ENCODE measurements at regions not wholly inside any gene's neighbourhood (a gene's known extent, or its start where the extent isn't known, plus 50 kb on each side); places are given as distances from the start of the nearest gene placed in this dataset.

DNA sequence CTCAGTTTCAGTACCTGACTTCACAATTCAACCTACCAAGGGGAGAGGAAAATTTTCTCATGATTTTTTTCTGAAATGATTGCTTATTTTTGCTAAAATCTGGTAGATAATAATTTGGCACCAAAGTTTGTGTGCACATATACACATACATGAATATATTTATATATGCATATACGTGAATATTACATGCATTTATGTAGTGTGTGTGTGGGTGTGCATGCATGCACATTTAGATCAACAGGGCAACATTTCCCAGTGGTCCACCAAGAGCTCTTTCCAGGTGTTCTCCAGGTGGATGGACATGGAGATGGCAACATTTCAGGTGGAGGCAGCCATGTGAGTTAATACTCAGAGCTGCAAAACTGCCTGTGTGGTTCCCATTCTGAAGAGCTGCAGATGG, 320.9 kb downstream of the SAMD5 start:
- FAIRE-seq, result no peak
- Histone ChIP-seq H3K4me3 (no peak overlapping the region), H3K4me2 (no peak overlapping the region), H3K9me3 (no peaks in the 10 kb centered on the region), H3K4me1 (no peaks in the 10 kb centered on the region), H3K27ac (no peak overlapping the region)
- TF ChIP-seq, protein P1, sequence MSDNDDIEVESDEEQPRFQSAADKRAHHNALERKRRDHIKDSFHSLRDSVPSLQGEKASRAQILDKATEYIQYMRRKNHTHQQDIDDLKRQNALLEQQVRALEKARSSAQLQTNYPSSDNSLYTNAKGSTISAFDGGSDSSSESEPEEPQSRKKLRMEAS (IDR thresholded peaks at IDR 0.05), result no peak
- TF ChIP-seq NFE2L2 (conservative IDR thresholded peaks at IDR 0.05; ENCODE audit: low read length) (no peak), RNF2 (IDR thresholded peaks at IDR 0.05; ENCODE audit: borderline replicate concordance, low read depth) (no peak), ZC3H11A (IDR thresholded peaks at IDR 0.05) (no peak), HES2 (IDR thresholded peaks at IDR 0.05) (no peak), ZSCAN20 (CRISPR knock-in tag; IDR thresholded peaks at IDR 0.05) (no peak), POLR2AphosphoS2 (conservative IDR thresholded peaks at IDR 0.05; ENCODE audit: low read length) (no peak), CHD2 (IDR thresholded peaks at IDR 0.05; ENCODE audit: low read length, partially characterized antibody) (no peak), FOSB (CRISPR knock-in tag; IDR thresholded peaks at IDR 0.05) (no peak), HOXB5 (CRISPR knock-in tag; IDR thresholded peaks at IDR 0.05) (no peak), BHLHE40 (IDR thresholded peaks at IDR 0.05; ENCODE audit: low read depth, low read length) (no peak), MAZ (IDR thresholded peaks at IDR 0.05; ENCODE audit: borderline replicate concordance, low read depth, low read length) (no peak), GATA3 (IDR thresholded peaks at IDR 0.05; ENCODE audit: borderline replicate concordance) (no peak), ELK1 (IDR thresholded peaks at IDR 0.05; ENCODE audit: low read depth, low read length) (no peak), RCOR1 (IDR thresholded peaks at IDR 0.05; ENCODE audit: low read depth, low read length) (no peak), USF2 (IDR thresholded peaks at IDR 0.05) (no peak)
- CTCF ChIA-PET, result no interaction called here
- POLR2A ChIA-PET, result no interaction called here
- no peak for ATAC-seq
- DNase-seq (ENCODE audit: low read depth in 1 of 2, low spot score in 1 of 2), result no peak
- 45% methylated on average over 1 of the region's 1 CpG for WGBS (ENCODE audit: missing lambda C conversion rate)

DNA sequence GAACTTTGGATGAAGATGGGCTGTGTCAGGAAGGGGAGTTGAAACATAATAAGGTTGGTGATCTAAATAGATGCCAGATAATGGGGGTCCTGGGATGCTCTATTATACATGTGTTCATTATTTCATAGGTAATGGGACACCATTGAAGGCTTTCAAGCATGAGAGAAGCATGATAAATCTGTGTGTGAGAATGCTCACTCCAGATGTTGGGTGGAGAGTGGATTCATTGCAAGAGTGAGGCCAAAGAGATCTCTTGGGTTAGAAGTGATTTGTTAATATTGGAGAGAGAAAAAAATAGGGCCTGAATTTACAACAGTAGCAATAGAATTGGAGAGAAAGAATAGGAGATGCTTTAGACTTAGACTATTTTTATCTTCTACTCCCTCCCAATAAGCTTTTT, 321.3 kb downstream of the SAMD5 start:
- no peak overlapping the region for H3K27ac ChIP-seq
- H3K4me3 ChIP-seq, result no peak overlapping the region
- H3K9me3 ChIP-seq, result no peaks in the 10 kb centered on the region
- FAIRE-seq (no peak), ATAC-seq (no peak), DNase-seq (ENCODE audit: low read depth in 1 of 2, low spot score in 1 of 2) (no peak)
- POLR2A ChIA-PET, result no interaction called here
- no peak overlapping the region for H3K4me2 ChIP-seq
- TF ChIP-seq POLR2A (IDR thresholded peaks at IDR 0.05; ENCODE audit: low read length) (no peak), RAD21 (conservative IDR thresholded peaks at IDR 0.05 in 1 of 2, IDR thresholded peaks at IDR 0.05 in 1 of 2) (no peak), MAZ (IDR thresholded peaks at IDR 0.05; ENCODE audit: borderline replicate concordance, low read depth, low read length) (no peak), ZFP36 (IDR thresholded peaks at IDR 0.05; ENCODE audit: borderline replicate concordance, partially characterized antibody) (no peak), PHF8 (IDR thresholded peaks at IDR 0.05; ENCODE audit: borderline replicate concordance, low read depth) (no peak), KDM1A (IDR thresholded peaks at IDR 0.05; ENCODE audit: low read depth) (no peak), HOXB5 (CRISPR knock-in tag; IDR thresholded peaks at IDR 0.05) (no peak), BCL3 (IDR thresholded peaks at IDR 0.05) (no peak)
- no peaks in the 10 kb centered on the region for H3K4me1 ChIP-seq
- CTCF ChIA-PET, result no interaction called here

DNA sequence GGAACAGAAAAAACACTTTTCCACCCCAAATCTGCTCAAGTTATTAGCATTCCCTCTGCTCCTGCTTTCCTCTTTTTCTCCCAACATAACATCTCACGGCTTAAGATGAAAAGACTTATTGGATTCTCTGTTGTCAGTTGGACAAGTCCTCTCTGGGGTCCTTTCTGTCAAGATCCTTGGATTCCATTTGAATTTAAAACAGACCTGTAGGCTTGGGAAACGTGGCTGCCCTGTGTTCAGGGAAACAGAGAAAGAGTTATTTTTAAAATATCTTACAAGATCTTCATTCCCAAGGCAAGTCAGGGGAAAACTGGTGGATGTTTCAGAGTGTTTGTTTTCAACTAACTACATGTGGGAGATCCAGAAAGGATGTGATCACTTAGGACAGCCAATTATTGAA, 322.9 kb downstream of the SAMD5 start:
- Histone ChIP-seq H3K27ac (no peak overlapping the region), H3K9me3 (no peaks in the 10 kb centered on the region), H3K4me3 (no peak overlapping the region), H3K4me1 (no peaks in the 10 kb centered on the region), H3K4me2 (no peak overlapping the region)
- DNase-seq (ENCODE audit: low read depth in 1 of 2, low spot score in 1 of 2) (no peak), FAIRE-seq (no peak), ATAC-seq (no peak)
- 29% methylated on average over 2 of the region's 2 CpGs for WGBS (ENCODE audit: missing lambda C conversion rate)
- POLR2A ChIA-PET, result no interaction called here
- CTCF ChIA-PET, result no interaction called here
- TF ChIP-seq, protein P2, sequence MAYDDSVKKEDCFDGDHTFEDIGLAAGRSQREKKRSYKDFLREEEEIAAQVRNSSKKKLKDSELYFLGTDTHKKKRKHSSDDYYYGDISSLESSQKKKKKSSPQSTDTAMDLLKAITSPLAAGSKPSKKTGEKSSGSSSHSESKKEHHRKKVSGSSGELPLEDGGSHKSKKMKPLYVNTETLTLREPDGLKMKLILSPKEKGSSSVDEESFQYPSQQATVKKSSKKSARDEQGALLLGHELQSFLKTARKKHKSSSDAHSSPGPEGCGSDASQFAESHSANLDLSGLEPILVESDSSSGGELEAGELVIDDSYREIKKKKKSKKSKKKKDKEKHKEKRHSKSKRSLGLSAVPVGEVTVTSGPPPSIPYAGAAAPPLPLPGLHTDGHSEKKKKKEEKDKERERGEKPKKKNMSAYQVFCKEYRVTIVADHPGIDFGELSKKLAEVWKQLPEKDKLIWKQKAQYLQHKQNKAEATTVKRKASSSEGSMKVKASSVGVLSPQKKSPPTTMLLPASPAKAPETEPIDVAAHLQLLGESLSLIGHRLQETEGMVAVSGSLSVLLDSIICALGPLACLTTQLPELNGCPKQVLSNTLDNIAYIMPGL (CRISPR knock-in tag; IDR thresholded peaks at IDR 0.05; ENCODE audit: borderline replicate concordance), result no peak
- TF ChIP-seq POLR2A (IDR thresholded peaks at IDR 0.05; ENCODE audit: low read length) (no peak), JUNB (IDR thresholded peaks at IDR 0.05) (no peak), RARB (CRISPR knock-in tag; IDR thresholded peaks at IDR 0.05) (no peak), NR3C1 (IDR thresholded peaks at IDR 0.05) (no peak)
